Fibroblast of gingiva (primary cell): ENCODE measurements at regions not wholly inside any gene's neighbourhood (a gene's known extent, or its start where the extent isn't known, plus 50 kb on each side); places are given as distances from the start of the nearest gene placed in this dataset.
A peak's percentile ranks its signal among the peaks of the same experiment; 100 is the strongest.

Experiments
- DNase-seq: peaks from one replicate; pipeline ENCODE4 v3.0.0-alpha.2; 2011; ENCODE audit warnings: low read depth

- no peak for DNase-seq
Measured at GRCh38 chr21:38659936-38660332, 145.8 kb upstream of the ETS2 start.

- no peak for DNase-seq
Measured at GRCh38 chr21:38660333-38661196, 145.2 kb upstream of the ETS2 start.

GRCh38 chr21:38661197-38661871 lies 144.4 kb upstream of the ETS2 start:
- DNase-seq: no peak

GRCh38 chr21:38661889-38662568 lies 143.7 kb upstream of the ETS2 start:
- peak; percentile 43 for DNase-seq

GRCh38 chr21:38663282-38663681 lies 142.4 kb upstream of the ETS2 start:
- no peak for DNase-seq

- no peak for DNase-seq
Measured at GRCh38 chr21:38664315-38664714, 141.4 kb upstream of the ETS2 start.

- peak; percentile 38 for DNase-seq
Measured at GRCh38 chr21:38664841-38665240, 140.9 kb upstream of the ETS2 start.

GRCh38 chr21:38667291-38667870 lies 138.3 kb upstream of the ETS2 start:
- DNase-seq: no peak

- DNase-seq: no peak
Measured at GRCh38 chr21:38668067-38668466, 137.7 kb upstream of the ETS2 start.

- no peak for DNase-seq
Measured at GRCh38 chr21:38668541-38668940, 137.2 kb upstream of the ETS2 start.

GRCh38 chr21:38669186-38669585 lies 136.5 kb upstream of the ETS2 start:
- peak; percentile 6 for DNase-seq

- DNase-seq: no peak
Measured at GRCh38 chr21:38670861-38671260, 134.9 kb upstream of the ETS2 start.

- DNase-seq: no peak
Measured at GRCh38 chr21:38671773-38672172, 134.0 kb upstream of the ETS2 start.

- no peak for DNase-seq
Measured at GRCh38 chr21:38675182-38675824, 130.4 kb upstream of the ETS2 start.

GRCh38 chr21:38678827-38679226 lies 126.9 kb upstream of the ETS2 start:
- DNase-seq: no peak

- DNase-seq: peak; percentile 13
Measured at GRCh38 chr21:38679534-38679933, 126.2 kb upstream of the ETS2 start.

- DNase-seq: no peak
Measured at GRCh38 chr21:38680401-38680800, 125.3 kb upstream of the ETS2 start.

- peak; percentile 28 for DNase-seq
Measured at GRCh38 chr21:38683222-38683621, 122.5 kb upstream of the ETS2 start.

GRCh38 chr21:38688068-38688467 lies 117.7 kb upstream of the ETS2 start:
- no peak for DNase-seq

- no peak for DNase-seq
Measured at GRCh38 chr21:38691631-38692030, 114.1 kb upstream of the ETS2 start.

GRCh38 chr21:38696579-38696978 lies 109.2 kb upstream of the ETS2 start:
- no peak for DNase-seq

- no peak for DNase-seq
Measured at GRCh38 chr21:38699048-38699447, 106.7 kb upstream of the ETS2 start.
